ENCODE measurements at regions not wholly inside any gene's neighbourhood (a gene's known extent, or its start where the extent isn't known, plus 50 kb on each side); places are given as distances from the start of the nearest gene placed in this dataset.
A peak's percentile ranks its signal among the peaks of the same experiment; 100 is the strongest.

DNA sequence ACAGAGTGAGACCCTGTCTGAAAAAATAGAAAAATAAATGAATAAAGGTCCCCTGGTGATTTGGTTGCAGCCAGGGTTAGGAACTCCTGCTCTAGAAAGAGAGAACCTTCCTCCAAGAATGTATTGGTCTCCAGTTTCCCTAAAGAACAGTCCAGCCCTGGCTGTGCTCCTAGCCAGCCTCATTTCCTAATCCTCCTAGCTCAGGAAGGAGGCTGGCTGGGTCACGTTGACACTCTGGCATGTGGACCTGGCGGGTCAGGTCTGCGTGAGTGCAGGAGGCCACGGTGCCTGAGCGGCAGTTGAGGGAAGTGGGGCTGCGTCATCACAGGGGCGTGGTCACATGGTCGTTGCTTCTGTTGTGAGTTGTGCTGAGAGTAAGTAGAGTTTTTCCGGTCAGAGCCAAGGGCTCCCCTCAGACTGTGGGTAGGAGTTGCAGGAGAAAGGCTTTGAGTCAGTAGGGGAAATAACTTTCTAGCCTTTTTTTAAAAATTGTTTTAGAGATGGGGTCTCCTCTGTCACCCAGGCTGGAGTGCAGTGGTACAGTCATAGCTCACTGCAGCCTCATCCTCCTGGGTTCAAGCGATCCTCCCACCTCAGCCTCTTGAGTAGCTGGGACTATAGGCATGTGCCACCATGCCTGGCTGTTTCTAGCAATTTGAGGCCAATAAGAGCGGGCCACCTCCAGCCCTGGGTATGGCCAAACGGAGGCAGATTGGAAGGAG lies 194.0 kb upstream of the CIBAR2 start (continued):
- TF ChIP-seq, protein P1, sequence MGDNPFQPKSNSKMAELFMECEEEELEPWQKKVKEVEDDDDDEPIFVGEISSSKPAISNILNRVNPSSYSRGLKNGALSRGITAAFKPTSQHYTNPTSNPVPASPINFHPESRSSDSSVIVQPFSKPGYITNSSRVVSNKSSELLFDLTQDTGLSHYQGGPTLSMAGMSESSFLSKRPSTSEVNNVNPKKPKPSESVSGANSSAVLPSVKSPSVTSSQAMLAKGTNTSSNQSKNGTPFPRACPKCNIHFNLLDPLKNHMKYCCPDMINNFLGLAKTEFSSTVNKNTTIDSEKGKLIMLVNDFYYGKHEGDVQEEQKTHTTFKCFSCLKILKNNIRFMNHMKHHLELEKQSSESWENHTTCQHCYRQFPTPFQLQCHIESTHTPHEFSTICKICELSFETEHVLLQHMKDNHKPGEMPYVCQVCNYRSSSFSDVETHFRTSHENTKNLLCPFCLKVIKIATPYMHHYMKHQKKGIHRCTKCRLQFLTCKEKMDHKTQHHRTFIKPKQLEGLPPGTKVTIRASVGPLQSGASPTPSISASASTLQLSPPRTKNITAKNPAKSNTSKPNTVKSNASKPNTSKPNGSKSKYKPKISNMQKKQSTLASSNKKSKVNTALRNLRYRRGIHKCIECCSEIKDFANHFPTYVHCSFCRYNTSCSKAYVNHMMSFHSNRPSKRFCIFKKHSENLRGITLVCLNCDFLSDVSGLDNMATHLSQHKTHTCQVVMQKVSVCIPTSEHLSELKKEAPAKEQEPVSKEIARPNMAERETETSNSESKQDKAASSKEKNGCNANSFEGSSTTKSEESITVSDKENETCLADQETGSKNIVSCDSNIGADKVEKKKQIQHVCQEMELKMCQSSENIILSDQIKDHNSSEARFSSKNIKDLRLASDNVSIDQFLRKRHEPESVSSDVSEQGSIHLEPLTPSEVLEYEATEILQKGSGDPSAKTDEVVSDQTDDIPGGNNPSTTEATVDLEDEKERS (CRISPR knock-in tag; IDR thresholded peaks at IDR 0.05) = peak; percentile 92
- no peak for TF ChIP-seq ZNF777 (CRISPR knock-in tag; IDR thresholded peaks at IDR 0.05)
- no peak for TF ChIP-seq YEATS4 (CRISPR knock-in tag; IDR thresholded peaks at IDR 0.05; ENCODE audit: borderline replicate concordance)
- peak; percentile 95 for TF ChIP-seq MIER3 (CRISPR knock-in tag; IDR thresholded peaks at IDR 0.05; ENCODE audit: borderline replicate concordance)
- peak; percentile 89; the same call in 1 of the 2 replicates for TF ChIP-seq ZSCAN9 (CRISPR knock-in tag; IDR thresholded peaks at IDR 0.05; ENCODE audit: borderline replicate concordance)
- 0 out of 2 replicates have a peak, but pooled peaks have one; percentile 64 for TF ChIP-seq ZNF670 (CRISPR knock-in tag; IDR thresholded peaks at IDR 0.05; ENCODE audit: borderline replicate concordance)
- TF ChIP-seq EZH2 (conservative IDR thresholded peaks at IDR 0.05; ENCODE audit: low read depth, low read length) = no peak
- peak; percentile 39; the same call in 1 of the 2 replicates for TF ChIP-seq ZNF652 (CRISPR knock-in tag; IDR thresholded peaks at IDR 0.05; ENCODE audit: borderline replicate concordance, low read depth)
- peak; percentile 91; the same call in 1 of the 2 replicates for TF ChIP-seq NRL (CRISPR knock-in tag; IDR thresholded peaks at IDR 0.05; ENCODE audit: borderline replicate concordance)
- TF ChIP-seq ZNF260 (CRISPR knock-in tag; IDR thresholded peaks at IDR 0.05; ENCODE audit: borderline replicate concordance, low read depth) = no peak
- TF ChIP-seq, protein P2, sequence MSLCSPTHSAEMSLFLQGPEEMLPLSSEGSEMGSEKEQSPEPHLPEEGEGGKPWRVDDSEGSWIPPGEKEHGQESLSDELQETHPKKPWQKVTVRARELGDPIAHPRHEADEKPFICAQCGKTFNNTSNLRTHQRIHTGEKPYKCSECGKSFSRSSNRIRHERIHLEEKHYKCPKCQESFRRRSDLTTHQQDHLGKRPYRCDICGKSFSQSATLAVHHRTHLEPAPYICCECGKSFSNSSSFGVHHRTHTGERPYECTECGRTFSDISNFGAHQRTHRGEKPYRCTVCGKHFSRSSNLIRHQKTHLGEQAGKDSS (CRISPR knock-in tag; IDR thresholded peaks at IDR 0.05; ENCODE audit: borderline replicate concordance, low read depth) = peak; percentile 93
- TF ChIP-seq EEA1 (CRISPR knock-in tag; IDR thresholded peaks at IDR 0.05; ENCODE audit: borderline replicate concordance) = no peak
- TF ChIP-seq, protein P3, sequence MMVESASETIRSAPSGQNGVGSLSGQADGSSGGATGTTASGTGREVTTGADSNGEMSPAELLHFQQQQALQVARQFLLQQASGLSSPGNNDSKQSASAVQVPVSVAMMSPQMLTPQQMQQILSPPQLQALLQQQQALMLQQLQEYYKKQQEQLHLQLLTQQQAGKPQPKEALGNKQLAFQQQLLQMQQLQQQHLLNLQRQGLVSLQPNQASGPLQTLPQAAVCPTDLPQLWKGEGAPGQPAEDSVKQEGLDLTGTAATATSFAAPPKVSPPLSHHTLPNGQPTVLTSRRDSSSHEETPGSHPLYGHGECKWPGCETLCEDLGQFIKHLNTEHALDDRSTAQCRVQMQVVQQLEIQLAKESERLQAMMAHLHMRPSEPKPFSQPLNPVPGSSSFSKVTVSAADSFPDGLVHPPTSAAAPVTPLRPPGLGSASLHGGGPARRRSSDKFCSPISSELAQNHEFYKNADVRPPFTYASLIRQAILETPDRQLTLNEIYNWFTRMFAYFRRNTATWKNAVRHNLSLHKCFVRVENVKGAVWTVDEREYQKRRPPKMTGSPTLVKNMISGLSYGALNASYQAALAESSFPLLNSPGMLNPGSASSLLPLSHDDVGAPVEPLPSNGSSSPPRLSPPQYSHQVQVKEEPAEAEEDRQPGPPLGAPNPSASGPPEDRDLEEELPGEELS (CRISPR knock-in tag; IDR thresholded peaks at IDR 0.05) = peak; percentile 41; the same call in 1 of the 2 replicates
- TF ChIP-seq, protein P4, sequence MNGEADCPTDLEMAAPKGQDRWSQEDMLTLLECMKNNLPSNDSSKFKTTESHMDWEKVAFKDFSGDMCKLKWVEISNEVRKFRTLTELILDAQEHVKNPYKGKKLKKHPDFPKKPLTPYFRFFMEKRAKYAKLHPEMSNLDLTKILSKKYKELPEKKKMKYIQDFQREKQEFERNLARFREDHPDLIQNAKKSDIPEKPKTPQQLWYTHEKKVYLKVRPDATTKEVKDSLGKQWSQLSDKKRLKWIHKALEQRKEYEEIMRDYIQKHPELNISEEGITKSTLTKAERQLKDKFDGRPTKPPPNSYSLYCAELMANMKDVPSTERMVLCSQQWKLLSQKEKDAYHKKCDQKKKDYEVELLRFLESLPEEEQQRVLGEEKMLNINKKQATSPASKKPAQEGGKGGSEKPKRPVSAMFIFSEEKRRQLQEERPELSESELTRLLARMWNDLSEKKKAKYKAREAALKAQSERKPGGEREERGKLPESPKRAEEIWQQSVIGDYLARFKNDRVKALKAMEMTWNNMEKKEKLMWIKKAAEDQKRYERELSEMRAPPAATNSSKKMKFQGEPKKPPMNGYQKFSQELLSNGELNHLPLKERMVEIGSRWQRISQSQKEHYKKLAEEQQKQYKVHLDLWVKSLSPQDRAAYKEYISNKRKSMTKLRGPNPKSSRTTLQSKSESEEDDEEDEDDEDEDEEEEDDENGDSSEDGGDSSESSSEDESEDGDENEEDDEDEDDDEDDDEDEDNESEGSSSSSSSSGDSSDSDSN (CRISPR knock-in tag; IDR thresholded peaks at IDR 0.05) = peak; percentile 56; the same call in 1 of the 2 replicates
- no peak for TF ChIP-seq TBP (CRISPR knock-in tag; IDR thresholded peaks at IDR 0.05)
- peak; percentile 86 for TF ChIP-seq ZNF451 (CRISPR knock-in tag; IDR thresholded peaks at IDR 0.05)
- no peak for TF ChIP-seq ZNF383 (CRISPR knock-in tag; IDR thresholded peaks at IDR 0.05; ENCODE audit: borderline replicate concordance)
- TF ChIP-seq ZFP62 (CRISPR knock-in tag; IDR thresholded peaks at IDR 0.05) = no peak
- no peak for TF ChIP-seq CC2D1A (CRISPR knock-in tag; IDR thresholded peaks at IDR 0.05)
- no peak for TF ChIP-seq SNRNP70 (IDR thresholded peaks at IDR 0.05; ENCODE audit: low read depth, low read length)
